NCI-H2227 treated with DMSO at 0.1 percent for 48 hours (cell line): ENCODE measurements at regions not wholly inside any gene's neighbourhood (a gene's known extent, or its start where the extent isn't known, plus 50 kb on each side); places are given as distances from the start of the nearest gene placed in this dataset.
"Not testable (repeated sequence)": the region's sequence is repeated elsewhere in the genome, so short reads cannot be mapped to it uniquely, and the experiment has no call there.

Source experiments
- DNase-seq: peaks from one replicate; lab custom pipeline; 2025; lab: John Stamatoyannopoulos, UW

DNA sequence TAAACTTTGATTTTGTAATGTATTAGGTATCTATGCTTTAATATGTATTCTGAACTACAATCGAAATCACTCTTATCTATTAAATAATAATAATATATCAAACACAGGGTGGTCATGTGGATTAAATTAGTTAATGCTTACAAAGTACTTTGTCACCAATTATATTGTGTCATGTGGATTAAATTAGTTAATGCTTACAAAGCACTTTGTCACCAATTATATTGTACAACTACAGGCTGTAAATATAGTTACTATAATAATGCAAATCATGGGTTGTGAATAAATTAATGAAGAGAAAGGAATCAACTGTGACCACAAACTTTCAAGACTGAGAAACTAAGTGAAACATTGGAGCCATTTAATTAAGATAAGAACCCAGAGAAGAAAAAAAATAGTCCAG lies 1929.1 kb upstream of the PCDH20 start:
- DNase-seq, result no peak

DNA sequence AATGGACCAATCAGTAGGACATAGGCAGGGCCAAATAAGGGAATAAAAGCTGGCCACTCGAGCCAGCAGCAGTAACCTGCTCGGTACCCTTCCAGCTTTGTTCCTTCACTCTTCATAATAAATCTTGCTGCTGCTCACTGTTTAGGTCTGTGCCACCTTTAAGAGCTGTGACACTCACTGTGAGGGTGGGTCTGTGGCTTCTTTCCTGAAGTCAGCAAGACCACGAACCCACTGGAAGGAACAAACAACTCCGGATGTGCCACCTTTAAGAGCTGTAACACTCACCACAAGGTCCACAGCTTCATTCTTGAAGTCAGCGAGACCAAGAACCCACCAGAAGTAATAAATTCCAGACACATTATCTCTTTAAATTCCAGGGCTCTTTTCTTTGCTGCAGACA lies 1922.3 kb upstream of the PCDH20 start:
- DNase-seq, result no peak

DNA sequence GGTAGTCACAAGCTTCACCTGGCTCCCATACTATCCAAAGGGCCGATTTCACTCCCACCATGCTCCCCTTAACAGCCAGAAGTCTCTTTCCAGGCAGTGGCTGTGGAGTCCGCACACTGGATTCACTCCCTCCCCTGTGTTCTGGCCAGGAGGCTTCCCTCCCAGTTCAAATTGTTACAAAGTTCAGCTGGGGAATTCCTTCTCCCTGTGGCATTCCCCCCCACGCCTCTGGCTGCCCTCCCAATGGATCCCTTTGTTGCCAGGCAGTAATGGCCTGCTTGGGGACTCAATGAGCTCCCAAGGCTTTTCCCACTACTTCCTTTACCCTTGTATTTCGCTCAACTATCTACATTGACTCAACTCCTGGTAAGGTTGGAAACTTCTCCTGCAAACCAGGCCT lies 1921.4 kb upstream of the PCDH20 start:
- no peak for DNase-seq

DNA sequence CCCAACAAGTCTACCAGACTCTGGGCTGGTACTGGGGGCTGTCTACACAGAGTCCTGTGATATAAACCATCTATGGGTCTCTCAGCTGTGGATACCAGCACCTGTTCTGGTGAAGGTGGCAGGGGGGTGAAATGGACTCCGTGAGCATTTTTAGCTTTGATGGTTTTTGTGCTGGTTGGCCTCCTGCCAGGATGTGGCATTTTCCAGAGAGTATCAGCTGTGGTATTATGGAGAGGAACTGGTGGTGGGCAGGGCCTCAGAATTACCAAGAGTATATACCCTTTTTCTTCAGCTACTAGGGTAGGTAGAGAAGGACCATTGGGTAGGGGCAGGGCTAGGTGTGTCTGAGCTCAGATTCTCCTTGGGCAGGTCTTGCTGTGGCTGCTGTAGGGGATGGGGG lies 1920.9 kb upstream of the PCDH20 start:
- no peak for DNase-seq

DNA sequence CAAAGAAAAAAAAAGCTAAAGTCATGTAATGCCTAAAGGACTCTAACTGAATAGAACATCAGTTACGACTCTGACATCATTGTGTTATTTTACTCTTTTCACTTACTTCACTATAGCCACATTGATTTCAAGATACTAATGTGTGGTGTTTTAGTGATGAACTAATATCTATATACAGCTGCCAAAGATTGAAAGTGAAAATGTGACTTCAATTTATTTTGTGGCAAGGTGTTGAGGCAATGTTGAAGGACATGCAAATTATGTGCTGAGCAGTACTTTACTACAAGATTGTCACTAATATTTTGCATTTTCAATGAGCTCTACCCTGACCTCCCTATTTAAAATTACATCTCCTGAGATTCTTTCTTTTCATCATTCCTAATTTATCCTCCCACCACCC lies 1911.9 kb upstream of the PCDH20 start:
- DNase-seq, result no peak

DNA sequence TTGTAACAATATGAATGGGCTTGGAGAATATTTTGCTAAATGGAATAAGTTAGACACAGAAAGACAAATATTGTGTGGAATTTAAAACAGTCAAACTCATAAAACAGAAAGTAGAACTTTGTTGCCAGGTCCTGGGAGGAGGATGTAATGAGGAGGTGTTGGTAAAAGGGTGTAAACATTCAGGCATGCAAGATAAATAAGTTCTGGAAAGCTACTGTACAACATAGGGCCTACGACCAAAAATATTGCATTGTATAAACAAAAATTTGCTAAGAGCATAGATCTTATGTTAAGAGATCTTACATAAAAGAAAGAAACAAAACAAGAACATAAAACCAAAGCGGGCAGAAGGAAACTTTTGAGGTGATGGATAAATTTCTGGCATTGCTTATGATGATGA lies 1907.8 kb upstream of the PCDH20 start:
- DNase-seq, result no peak

DNA sequence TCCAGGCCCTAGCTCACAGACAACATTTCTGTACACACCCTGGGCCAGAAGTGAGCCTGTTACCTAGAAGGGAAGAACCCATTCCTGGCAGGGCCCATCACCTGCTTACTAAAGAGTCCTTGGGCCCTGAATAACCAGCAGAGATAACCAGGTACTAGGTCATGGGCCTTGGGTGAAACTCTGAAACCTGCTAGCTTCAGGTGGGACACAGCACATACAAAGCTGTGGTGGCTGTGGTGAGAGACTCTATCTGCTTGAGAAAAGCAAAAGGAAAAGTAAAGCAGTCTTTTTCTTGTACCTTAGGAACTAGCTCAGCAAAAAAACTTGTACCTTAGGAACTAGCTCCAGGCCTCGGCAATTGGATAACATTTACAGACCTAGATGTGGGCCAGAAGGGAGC lies 1895.9 kb upstream of the PCDH20 start:
- no peak for DNase-seq

DNA sequence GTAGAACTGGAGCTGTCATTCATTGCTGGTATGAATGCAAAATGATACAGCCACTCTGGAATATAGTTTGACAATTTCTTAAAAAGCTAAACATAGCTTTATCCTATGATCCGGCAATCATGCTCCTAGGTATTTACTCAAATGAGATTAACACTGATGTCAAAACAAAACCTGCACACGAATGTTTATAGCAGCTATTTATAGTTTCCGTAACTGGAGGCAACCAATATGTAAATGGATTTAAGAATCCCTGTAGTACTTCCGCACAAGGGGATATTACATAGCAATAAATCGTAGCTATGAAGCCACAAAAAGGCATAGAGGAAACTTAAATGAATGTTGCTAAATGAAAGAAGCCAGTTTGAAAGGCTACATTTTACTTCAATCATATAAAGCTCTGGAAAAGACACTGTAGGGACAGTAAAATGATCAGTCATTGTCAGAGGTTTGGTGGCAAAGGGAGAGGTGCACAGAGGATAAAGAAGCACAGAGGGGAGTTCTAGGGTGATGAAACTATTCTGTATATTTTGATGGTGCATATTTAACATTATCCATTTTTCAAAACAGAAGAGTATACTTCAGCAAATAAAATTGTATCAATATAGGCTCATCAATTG lies 1893.0 kb upstream of the PCDH20 start:
- no peak for DNase-seq

DNA sequence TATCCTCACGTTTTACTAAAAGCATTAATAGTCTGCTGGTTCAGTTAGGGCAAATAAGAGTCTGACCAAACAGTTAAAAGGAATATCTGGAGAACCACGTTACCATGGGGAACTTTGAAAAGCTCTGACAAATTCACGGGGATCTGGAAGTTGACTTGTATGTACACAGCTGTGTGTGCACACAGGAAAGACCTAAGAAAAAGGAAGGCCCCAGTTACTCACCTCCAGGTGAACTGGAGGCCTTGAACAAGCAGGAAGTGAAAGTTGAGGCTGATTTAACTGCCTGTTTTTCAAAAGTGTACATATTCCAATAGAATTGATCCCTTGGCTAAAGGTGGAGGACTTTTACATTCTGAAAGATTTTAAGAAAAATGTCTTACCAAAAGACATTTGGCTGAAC lies 1891.6 kb upstream of the PCDH20 start:
- DNase-seq, result no peak

DNA sequence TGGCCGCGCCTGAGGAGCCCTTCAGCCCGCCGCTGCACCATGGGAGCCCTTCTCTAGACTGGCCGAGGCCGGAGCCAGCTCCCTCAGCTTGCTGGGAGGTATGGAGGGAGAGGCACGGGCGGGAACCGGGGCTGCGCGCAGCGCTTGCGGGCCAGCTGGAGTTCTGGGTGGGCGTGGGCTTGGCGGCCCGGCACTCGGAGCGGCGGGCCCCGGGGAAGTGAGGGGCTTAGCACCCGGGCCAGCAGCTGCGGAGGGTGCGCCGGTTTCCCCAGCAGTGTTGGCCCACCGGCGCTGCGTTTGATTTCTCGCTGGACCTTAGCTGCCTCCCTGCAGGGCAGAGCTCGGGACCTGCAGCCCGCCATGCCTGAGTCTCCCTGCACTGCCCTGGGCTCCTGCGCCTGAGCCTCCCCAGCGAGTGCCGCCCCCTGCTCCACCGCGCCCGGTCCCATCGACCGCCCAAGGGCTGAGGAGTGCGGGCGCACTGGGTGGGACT lies 1890.0 kb upstream of the PCDH20 start:
- no peak for DNase-seq

DNA sequence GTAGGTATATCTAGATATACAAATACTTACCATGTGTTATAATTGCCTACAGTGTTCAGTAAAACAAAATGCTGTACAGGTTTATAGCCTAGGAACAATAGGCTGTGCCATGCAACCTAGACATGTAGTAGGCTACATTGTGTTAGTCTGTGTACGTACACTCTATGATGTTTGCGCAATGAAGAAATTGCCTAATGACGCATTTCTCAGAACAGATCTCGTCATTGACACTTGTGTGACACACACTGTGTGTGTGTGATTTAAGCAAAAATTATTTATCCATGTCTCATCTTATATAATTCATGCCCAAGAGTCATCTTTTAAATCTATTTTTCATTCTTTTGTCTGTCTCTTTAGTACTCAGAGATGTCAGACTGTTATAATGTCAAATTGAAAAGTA lies 1888.8 kb upstream of the PCDH20 start:
- DNase-seq, result no peak

DNA sequence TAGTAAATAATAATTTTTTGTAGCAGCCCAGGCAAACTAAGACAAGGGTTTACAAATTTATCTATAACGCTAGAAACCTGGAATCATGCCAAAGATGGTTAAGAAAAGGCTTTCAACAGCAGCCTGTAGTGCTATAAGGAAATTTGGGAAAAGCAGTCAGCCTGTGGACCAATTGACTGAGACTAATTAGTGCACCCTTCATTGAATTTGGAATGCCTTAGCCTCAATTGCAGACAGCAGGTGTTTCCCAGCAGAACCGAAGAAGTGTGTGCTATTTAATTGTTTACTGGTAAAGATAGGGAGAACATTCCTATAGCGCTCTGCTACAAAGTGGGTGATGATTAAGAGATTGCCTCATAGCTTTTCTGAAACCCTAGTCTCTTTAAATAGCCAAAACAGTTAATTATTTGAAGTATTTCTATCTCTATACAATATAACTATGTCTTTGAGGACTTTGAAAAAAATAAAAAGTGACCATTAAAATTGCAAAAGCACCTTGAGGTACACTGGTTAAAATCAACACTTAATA lies 1884.3 kb upstream of the PCDH20 start:
- DNase-seq, result no peak

DNA sequence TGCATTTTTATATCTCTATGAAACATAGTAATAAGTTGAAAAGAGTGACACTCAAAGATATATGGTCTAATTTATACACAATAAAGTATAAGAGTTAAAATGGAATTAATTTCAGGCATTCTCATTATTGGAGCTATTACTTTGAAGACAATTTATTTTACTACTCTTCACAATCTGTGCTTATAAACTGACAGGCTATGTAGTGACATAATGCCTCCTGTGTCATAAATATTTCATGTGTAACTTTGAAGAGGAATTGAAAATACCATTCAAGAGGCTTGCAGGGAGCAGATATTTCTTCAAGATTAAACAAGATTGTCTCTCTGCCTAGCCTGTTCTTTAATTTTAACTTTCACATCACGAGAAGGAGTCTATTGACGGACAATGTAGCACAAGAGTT lies 1881.5 kb upstream of the PCDH20 start:
- no peak for DNase-seq

DNA sequence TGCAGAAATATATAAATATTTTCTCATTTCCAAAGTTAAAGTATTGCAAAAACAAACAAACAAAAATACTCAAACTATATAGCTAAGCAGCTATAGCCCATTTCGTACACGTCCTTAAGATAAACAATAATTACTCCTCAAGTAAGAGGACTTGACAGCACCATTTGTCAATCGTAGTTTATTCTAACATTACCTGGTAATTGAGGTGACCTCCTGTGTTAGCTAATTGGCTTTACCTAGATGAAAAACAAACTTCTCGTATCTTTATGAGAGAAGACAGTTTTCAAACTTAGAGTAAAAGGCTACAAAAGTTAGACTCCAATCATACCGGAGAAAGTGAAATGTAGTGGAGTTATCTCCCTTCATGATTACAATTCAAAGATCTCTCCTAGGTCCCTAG lies 1876.1 kb upstream of the PCDH20 start:
- DNase-seq, result no peak

DNA sequence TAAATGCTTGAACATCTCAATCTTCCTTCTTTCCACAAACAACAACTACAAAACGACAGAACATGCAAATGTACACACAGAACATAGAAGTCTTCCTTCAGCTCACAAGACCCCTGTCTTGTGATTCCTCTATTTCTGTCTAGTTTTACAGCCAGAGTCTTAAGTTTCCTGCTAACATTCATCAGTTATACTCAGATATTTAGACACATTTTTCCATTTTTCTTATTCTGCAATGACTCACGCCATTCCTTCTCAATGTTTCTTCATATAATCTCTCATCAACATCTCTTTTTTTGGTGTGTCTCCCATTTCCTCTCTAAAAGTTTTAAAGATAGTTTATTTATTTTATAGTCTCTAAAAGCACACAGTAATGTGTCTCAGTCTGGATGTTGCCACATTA lies 1872.9 kb upstream of the PCDH20 start:
- DNase-seq, result no peak

DNA sequence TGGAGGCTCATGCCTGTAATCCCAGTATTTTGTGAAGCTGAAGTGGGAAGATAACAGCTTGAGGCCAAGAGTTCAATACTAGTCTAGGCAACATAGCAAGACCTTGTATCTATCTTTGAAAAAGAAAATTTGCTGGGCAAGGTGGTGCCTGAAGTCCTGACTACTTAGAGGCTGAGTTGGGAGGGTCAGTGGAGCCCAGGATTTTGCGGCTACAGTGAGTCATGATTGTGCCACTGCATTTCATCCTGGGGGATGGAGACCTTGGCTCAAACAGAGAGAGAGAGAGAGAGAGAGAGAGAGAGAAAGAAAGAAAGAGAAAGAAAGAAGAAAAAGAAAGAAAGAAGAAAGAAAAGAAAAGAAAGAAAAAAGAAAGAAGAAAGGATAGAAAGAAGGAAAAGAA lies 1872.3 kb upstream of the PCDH20 start:
- no peak for DNase-seq

DNA sequence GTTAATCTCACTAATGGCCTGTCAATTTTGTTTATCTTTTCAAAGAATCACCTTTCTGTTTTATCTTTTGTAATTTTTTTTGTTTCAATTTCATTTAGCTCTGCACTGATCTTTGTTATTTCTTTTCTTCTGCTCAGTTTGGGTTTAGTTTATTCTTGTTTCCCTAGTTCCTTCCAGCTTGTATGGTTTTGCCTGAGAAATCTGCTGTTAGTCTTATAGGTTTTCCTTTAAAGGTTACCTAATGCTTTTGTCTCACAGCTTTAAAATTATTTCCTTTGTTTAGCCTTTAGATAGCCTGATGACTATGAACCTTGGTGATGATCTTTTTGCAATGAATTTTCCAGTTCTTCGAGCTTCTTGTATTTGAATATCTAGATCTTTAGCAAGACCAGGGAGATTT lies 1869.8 kb upstream of the PCDH20 start:
- DNase-seq, result no peak

DNA sequence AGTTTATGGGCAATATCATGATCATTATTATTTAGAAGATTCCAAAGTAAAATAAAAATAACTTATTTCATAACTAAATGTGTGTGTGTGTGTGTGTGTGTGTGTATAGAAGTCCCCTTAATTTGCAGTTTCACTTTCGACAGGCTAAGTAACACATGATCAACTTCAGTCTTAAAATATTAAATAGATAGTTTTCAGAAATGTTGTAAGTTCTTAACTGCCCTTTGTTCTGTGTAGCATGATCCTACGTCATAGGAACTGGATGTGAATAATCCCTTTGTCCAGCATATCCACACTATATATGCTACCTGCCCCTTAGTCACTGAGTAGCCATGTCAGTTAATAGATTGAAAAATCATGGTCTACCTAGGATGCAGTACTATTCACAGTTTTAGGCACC lies 1863.5 kb upstream of the PCDH20 start:
- no peak for DNase-seq

DNA sequence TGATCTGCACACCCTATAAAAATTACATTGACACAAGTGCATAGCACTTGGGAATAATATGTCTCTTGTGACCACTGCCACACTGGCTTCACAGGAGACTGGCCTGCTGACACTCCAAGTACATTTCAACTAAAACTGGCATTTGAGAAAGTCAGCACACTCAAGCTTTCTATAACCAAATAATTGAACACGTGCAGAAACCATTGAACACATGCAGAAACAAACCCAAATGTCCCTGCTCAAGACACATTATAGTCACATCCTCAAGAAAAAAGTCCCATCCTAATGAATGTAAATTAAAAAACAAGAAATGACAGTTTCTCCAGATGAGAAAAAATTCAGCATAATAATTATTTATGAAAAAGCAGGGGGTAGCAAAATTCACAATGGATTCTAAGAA lies 1859.1 kb upstream of the PCDH20 start:
- DNase-seq, result no peak

DNA sequence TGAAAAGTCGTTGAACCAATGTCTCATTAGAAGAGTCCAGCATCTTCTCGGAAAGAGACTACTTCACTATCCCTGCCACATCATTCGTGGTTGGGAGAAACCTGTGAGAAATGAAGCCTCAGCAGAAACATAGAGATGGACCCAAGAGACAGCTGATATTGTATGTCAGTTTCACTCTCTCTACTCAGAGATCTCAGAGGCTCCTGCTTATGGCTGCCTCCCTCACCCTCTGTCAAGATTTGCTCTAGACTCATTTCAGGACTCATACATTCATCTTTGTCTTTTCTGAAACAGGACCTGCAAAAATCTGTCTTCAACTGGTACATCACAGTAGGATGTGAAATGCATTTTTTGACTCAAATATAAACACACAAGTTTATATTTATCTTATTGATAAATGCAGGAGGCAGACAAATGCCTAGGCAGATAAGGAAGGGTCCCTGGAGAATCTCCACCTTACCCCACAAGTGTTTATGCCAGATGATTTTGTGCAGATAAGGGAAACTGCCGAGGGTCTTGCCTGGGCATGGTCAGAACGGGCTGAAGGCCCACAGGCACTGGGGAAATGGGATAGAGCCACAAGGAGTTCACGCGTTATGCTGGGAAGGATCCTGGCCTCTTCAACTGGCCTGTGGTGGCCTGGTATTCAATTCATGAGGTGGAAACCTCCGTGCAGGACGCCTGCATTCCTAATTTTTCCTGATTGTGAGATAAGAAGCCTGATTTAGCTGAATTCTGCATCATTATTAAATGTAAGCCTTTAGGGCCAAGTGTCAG lies 1834.0 kb upstream of the PCDH20 start:
- no peak for DNase-seq

DNA sequence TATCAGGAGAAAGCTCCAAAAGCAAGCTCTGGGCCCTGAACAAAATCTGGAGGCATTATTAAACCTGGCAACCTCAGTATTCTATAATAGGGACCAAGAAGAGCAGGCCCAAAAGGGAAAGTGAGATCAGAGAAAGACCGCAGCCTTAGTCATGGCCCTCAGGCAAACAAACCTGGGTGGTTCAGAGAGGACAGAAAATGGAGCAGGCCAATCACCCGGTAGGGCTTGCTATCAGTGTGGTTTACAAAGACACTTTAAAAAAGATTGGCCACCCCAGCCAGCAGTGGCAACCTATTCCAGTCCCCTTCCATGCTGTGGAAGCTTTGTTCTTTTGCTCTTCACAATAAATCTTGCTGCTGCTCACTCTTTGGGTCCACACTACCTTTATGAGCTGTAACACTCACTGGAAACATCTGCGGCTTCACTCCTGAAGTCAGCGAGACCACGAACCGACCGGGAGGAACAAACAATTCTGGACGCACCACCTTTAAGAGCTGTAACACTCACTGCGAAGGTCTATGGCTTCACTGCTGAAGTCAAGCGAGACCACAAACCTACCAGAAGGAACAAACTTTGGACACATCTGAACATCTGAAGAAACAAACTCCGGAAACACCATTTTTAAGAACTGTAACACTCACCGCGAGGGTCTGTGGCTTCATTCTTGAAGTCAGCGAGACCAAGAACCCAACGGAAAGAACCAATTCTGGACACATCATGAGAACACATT lies 1821.2 kb upstream of the PCDH20 start:
- DNase-seq, result not testable (repeated sequence)

DNA sequence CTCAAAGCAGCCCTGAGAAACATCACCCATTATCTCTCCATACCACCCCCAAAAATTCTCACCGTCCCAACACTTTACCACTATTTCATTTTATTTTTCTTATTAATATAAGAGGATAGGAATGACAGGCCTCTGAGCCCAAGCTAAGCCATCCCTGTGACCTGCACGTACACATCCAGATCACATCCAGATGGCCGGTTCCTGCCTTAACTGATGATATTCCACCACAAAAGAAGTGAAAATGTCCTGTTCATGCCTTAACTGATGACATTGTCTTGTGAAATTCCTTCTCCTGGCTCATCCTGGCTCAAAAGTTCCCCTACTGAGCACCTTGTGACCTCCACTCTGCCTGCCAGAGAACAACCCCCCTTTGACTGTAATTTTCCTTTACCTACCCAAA lies 1802.9 kb upstream of the PCDH20 start:
- not testable (repeated sequence) for DNase-seq
